ENCODE measurements at regions not wholly inside any gene's neighbourhood (a gene's known extent, or its start where the extent isn't known, plus 50 kb on each side); places are given as distances from the start of the nearest gene placed in this dataset.
"Not testable (repeated sequence)": the region's sequence is repeated elsewhere in the genome, so short reads cannot be mapped to it uniquely, and the experiment has no call there.

- DNase-seq (ENCODE audit: extremely low read depth, low read depth, low spot score): peak; percentile 9
Observed at GRCh38 chr6:93721386-93722048, 302.2 kb upstream of the EPHA7 start.

- no peak for DNase-seq (ENCODE audit: extremely low read depth, low read depth, low spot score)
Observed at GRCh38 chr6:93713974-93714373, 294.6 kb upstream of the EPHA7 start.

GRCh38 chr6:93703431-93703830 lies 284.1 kb upstream of the EPHA7 start:
- DNase-seq (ENCODE audit: extremely low read depth, low read depth, low spot score): no peak

- DNase-seq (ENCODE audit: extremely low read depth, low read depth, low spot score): peak; percentile 14
Observed at GRCh38 chr6:93701526-93701925, 282.2 kb upstream of the EPHA7 start.

GRCh38 chr6:93685494-93685893 lies 266.1 kb upstream of the EPHA7 start:
- DNase-seq (ENCODE audit: extremely low read depth, low read depth, low spot score): no peak

GRCh38 chr6:93684339-93684738 lies 265.0 kb upstream of the EPHA7 start:
- DNase-seq (ENCODE audit: extremely low read depth, low read depth, low spot score): no peak

GRCh38 chr6:93679836-93680235 lies 260.5 kb upstream of the EPHA7 start:
- DNase-seq (ENCODE audit: extremely low read depth, low read depth, low spot score): no peak

- DNase-seq (ENCODE audit: extremely low read depth, low read depth, low spot score): no peak
Observed at GRCh38 chr6:93678841-93679454, 259.6 kb upstream of the EPHA7 start.

GRCh38 chr6:93677264-93677965 lies 258.1 kb upstream of the EPHA7 start:
- DNase-seq (ENCODE audit: extremely low read depth, low read depth, low spot score): no peak

- peak; percentile 47 for DNase-seq (ENCODE audit: extremely low read depth, low read depth, low spot score)
Observed at GRCh38 chr6:93676581-93676980, 257.2 kb upstream of the EPHA7 start.

GRCh38 chr6:93675856-93676417 lies 256.6 kb upstream of the EPHA7 start:
- DNase-seq (ENCODE audit: extremely low read depth, low read depth, low spot score): no peak

- no peak for DNase-seq (ENCODE audit: extremely low read depth, low read depth, low spot score)
Observed at GRCh38 chr6:93663111-93663510, 243.8 kb upstream of the EPHA7 start.

- DNase-seq (ENCODE audit: extremely low read depth, low read depth, low spot score): no peak
Observed at GRCh38 chr6:93654548-93654947, 235.2 kb upstream of the EPHA7 start.

- DNase-seq (ENCODE audit: extremely low read depth, low read depth, low spot score): peak; percentile 25
Observed at GRCh38 chr6:93644611-93645010, 225.3 kb upstream of the EPHA7 start.

GRCh38 chr6:93639126-93639525 lies 219.8 kb upstream of the EPHA7 start:
- no peak for DNase-seq (ENCODE audit: extremely low read depth, low read depth, low spot score)

- DNase-seq (ENCODE audit: extremely low read depth, low read depth, low spot score): not testable (repeated sequence)
Observed at GRCh38 chr6:93636987-93637664, 217.8 kb upstream of the EPHA7 start.

GRCh38 chr6:93624408-93624807 lies 205.0 kb upstream of the EPHA7 start:
- no peak for DNase-seq (ENCODE audit: extremely low read depth, low read depth, low spot score)

GRCh38 chr6:93621442-93621841 lies 202.1 kb upstream of the EPHA7 start:
- DNase-seq (ENCODE audit: extremely low read depth, low read depth, low spot score): no peak

- no peak for DNase-seq (ENCODE audit: extremely low read depth, low read depth, low spot score)
Observed at GRCh38 chr6:93604951-93605350, 185.6 kb upstream of the EPHA7 start.

GRCh38 chr6:93592417-93592816 lies 173.1 kb upstream of the EPHA7 start:
- no peak for DNase-seq (ENCODE audit: extremely low read depth, low read depth, low spot score)

- no peak for DNase-seq (ENCODE audit: extremely low read depth, low read depth, low spot score)
Observed at GRCh38 chr6:93586306-93586705, 166.9 kb upstream of the EPHA7 start.

All from glomerular endothelial cell (primary cell).